ENCODE measurements at regions not wholly inside any gene's neighbourhood (a gene's known extent, or its start where the extent isn't known, plus 50 kb on each side); places are given as distances from the start of the nearest gene placed in this dataset.

DNA sequence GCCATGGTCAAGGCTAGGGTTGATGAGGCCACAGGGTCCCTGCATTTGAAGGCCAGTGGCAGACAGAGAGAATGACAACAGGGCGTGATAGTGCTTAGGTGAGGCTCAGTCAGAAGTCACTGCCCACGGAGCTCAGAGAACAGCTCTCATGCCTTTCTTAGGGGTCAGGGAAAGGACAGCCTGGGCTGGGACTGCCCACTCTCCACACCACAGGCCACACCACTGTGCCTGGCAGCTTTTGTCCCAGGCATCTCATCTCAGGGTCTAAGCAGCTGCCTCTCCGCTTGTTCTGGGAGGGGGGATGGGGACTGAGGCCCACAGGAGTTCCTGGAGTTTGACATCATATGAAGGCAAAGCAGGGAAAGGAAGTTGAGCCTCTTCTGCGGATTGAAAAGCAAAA lies 150.2 kb upstream of the B3GAT1 start:
- no peak for DNase-seq

DNA sequence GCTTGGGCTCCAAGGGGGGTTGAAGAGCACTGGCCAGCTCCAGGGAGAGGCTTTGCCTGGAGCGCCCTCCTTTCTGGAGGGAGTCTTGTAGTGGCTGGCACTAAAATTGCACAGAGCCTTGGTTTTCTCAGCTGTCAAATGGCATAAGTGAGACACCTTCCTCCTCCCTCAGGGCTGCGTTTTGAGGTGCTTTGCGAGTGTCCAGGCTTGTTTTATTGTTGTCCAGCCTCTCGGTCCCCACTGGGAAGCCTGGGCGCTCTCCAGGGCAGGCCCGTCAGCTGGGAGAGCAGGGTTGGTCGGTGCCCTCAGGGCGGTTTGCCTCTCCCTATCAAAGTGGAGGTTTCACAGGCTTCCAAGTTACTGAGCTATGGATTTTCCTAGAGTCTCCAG lies 149.3 kb upstream of the B3GAT1 start:
- no peak for DNase-seq

DNA sequence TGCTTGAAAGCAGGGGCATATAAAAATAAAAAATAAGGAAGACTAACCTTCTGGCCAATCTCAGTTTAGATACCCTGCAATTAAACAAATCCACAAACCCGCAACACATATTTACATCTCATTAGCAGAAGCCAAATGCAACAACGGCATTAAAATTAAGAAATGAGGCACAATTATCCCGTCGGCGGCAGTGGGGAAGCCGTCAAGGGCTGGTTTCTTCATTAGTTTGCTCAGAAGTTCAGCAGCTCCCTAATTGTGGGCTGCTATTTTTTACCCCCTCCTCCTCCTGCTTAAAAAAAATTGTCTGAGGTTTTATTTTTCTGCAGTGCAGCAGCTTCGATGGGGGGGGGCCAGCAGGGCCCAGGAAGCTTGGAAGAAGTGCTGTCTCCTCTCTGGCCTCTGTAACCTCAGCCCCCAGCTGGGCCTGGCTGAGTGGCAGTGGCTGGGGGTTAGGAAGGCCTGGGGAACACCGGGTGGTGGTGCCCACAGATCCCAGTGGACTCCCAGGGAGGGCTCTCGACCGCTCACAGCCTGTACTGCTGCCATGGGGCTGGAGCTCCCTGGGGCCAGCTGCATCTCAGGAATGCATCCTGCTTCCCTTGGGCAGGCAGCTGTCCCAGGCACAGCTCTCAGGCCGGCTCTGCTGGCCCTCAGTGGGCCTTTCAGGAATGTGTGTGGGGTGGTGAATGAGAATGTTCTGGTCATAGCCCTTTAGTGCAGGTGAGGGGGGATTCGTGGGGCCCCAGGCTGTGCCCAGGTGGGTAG lies 148.7 kb upstream of the B3GAT1 start:
- no peak for DNase-seq

DNA sequence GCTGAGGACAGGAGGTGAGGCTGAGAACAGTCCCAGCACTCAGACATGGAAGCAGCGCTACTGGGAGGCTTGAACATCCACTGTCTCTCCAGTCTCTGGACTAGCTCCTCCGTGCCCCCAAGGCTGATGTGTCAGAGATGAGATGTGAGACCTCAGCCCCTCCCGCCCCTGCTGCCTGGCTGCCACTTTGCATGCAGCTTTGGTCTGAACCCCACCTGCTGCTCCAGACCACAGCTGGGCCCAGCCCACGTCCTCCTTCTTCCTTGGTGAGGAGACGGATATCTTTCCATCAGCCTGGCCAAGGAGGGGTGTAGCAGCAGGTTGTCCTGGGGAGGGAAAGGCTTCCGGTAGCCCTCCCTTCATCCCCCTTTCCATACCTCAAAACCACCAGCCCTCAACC lies 148.0 kb upstream of the B3GAT1 start:
- DNase-seq, result no peak

DNA sequence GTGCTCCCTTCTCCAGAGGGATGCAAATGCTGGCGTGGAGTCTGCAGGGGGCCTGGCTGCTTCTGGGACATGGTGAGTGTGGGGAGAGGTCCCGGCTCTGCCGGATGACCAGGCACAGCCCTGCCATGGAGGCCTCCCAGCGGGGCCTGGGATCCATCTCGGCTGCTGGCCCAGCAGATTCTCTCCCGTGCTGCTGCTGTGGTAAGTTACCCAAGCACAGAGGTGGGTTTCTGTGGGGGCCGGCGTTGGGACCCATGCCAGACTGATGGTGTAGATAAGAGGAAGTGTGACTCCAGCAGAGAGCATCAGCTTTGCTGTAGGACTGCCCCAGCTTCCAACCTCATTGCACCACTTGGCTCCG lies 147.5 kb upstream of the B3GAT1 start:
- no peak for DNase-seq

DNA sequence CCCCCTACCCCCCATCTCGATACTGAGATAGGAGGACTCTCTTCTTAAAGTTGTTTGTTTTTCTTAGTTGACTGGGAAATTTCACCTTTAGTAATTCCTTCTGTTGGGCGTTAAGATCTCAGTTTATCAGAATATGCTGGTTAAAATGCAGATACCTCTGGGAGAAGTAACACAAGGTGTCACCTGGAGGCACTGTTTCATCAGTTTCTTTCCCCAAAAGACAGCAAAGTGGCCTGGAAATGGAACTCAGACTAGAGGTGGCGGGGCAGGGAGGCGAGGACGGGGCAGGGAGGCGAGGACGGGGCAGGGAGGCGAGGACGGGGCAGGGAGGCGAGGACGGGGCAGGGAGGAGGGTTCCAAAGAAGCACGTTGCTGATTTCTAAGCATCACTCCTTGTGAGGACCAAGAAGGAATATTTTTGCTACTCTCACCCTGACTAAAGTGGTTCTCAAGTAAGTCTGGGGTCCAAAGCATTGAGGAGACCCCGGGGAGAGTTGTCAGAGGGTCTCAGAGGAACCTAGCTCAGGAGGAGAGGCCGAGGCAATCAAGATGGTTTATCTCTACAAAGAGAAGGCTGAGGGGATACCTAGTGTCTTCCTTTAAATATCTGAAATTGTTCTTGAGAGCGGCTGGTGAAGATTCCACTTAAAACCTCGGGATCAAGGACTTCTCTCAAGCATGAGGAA lies 147.0 kb upstream of the B3GAT1 start:
- no peak for DNase-seq

DNA sequence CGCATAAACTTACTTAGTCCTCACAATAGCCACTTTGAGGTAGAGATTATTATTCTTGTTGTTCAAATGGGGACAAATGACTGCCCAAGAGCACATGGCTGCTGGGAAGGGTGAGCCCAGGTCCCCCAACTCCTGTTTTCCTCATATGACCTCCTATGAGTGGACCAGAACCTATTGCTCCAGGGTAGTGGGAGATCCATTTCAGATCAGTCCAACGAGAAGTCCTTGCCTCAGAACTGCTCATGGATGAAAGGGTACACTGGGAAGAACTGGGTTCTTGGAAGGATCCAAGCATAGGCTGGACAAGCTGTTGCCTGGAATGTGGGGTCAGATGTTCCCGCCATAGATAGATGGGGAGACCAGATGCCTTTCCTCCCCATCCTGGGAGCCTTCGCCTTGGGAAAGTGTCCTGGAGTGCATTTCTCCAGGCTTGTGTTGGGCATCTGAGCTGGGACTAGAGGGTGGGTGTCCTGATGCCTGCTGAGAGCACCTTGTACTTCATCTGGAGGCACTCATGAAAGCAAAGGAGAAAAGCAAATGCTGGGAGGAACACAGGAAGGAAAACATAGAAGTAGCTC lies 146.3 kb upstream of the B3GAT1 start:
- DNase-seq, result no peak

DNA sequence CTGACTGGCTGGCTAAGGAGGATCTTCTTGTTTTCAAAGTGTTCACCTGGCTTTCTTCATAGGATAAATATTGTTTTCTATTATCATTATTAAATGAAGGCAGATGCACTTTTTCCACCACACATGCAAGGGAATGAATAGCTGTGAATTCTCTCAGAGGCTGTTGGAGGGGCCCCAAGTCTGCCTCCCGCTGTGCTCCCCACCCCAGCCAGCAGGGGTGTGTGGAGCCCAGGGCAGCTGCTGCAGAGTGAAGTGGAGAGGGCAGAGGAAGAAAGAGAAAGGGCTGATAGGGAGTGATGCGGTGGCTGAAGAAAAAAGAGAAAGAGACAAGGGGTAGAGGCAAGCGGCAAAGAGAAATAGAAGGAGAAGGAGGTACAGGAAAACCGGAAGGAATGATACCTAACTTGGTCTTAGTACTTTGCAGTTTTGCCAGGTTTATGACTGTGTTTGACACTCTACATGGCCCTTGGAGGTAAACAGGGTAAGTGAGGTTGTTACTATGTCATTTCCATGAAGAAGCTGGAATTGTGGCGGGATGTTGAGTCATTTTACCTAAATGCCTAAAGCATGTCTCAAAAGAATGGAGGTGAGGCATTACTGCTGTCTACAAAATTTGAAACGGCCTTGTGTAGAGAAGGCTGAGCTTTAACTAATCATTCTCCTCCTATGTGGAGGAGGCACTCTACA lies 145.7 kb upstream of the B3GAT1 start:
- DNase-seq, result no peak

DNA sequence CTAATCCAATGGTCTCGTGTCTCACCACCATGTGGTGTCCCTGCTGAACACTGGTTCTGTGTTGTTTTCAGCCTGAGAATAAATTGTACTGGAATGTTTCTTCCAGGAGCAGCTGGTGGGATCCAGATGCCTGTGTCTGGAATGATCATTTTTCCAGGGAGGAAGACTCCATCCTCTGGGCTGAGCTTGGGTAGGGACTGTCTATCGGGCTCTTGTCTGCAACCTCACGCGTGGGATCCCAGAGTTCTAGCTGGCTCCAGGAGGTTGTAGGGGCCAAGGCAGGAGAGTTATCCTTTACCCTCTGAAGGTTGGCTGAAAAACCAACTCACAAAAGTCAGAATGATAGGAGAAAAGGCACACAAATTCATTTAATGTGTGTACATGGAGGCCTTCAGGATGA lies 144.1 kb upstream of the B3GAT1 start:
- no peak for DNase-seq

DNA sequence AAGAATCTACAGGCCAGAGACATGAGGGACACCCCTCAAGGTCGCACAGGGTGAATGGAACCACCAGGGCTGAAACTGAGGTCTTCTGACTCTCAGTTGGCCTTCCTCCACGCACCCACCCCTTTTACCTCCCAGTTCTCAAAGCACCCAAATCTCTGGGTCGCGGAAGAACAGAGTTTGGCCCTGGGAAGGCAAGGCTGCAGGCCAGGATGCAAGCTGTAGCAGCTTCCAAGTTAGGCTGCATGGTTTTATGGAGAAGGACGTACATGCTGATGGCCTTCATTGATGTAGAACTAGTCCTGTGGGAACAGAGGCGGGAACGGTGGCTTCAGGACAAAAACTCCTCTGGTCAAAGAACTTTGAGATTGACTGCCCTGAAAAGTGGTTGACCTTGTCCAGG lies 143.5 kb upstream of the B3GAT1 start:
- no peak for DNase-seq

DNA sequence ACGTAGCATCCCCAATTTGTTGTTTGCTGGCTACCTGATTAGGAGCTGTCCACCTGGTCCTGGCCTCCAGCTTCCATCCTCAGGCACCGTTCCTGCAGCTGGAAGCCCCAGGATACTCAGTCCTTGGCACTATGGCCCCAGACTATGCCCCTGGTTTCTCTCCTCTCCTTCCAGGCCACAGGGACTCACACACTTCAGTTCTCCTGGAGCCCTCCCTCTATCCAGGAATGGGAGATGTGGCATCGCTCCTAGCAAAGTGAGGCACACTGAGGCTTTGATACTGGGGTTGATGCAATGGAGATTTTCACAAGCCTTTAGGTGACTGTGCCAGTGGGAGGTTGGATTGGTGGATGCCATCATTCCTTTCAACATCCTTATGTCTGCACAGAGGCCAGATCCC lies 142.8 kb upstream of the B3GAT1 start:
- DNase-seq, result no peak

DNA sequence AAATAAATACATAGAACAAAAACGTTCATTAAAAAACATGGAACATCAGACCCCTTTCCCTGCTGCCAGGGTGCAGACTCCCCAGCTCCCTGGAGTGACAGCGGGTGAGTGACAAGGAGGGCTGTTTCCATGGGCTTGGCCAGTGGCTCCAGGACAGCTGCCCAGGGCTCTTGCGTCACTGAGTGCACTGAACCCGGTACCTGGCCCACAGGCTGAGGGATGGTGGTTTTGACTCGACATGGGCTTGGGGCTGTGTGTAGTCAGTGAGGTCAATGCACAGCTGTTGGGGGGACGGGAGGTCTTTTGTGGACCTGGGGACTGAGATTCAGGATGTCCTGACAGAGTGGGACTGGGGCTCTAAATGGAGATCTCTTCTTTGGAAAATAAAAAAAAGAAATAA lies 142.1 kb upstream of the B3GAT1 start:
- DNase-seq, result no peak

DNA sequence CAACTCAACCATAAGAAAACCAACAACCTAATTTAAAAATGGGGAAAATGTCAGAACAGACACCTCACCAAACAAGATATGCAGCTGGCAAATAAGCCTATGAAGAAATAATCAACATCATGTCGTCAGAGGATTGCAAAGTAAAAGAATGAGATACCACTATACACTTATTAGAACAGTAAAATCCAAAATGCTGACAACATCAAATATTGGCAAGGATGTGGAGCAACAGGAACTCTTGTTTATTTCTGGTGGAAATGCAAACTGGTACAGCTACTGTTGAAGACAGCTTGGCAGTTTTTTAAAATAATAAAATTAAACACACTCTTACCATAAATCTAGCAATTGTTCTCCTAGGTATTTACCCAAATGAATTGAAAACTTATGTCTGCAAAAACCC lies 140.7 kb upstream of the B3GAT1 start:
- no peak for DNase-seq

DNA sequence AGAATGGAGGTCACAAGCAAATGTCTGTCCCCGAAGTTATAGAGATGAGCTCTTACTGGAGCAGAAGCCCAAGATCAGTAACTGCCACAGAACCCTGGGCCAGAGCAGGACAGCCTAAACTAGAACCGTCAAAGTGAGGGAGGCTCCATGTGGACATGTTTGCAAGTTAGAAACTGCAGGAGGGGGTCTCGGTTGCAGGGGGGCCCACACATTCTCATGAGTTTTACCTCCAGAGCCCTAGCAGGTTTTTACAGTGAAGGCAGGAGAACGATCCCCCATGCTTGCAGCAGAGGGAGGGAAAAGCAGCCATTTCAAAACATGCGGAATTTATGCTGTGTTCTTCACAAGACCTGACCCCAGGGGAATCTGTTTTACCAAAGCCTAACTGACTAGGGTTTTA lies 133.5 kb upstream of the B3GAT1 start:
- no peak for DNase-seq

DNA sequence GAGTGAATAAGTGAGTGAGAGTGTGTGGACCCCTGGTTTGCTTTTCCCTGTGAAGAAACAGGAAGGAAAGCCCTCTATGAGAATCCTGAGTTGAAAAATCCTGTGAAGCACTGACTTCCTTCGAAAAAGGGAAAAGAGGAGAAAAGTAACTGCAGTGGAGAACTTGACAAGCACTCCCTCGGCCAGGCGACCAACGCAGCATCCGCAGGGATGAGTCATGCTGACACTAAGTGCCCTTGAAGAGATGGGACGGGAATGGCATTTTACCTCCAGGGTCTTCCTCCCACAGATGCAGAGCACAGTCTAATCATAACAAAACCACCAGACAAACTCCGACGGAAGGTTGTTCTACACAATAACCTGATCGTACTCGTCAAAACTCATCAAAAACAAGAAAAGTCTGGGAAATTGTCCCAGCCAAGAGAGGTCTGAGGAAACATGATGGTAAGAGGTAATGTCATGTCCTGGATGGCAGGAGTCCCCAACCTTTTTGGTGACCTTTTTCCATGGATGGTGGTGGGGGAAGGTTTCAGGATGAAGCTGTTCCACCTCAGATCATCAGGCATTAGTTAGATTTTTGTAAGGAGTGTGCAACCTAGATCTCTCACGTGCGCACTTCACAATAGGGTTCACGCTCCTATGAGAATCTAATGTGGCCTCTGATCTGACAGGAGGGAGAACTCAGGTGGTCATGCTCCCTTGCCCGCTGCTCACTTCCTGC lies 132.2 kb upstream of the B3GAT1 start:
- no peak for DNase-seq

DNA sequence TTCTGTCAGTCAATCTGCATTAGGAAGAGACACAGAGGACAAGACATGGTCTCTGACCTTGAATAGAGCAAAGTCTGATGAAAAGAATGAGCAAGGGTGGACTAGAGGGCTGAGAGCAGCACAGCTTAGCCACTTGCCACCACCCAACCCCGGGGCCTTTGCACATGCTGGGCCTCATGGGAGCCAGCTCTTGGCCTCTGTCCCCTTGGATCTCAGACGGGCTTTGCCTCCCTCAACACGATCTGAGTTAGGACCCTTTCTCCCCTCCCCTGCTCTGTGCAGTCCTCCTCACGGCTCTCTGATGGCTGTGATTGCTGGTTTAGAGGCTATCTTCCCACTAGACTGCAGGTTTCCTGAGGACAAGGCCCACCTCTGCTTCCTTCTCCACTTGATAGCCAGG lies 131.6 kb upstream of the B3GAT1 start:
- no peak for DNase-seq

DNA sequence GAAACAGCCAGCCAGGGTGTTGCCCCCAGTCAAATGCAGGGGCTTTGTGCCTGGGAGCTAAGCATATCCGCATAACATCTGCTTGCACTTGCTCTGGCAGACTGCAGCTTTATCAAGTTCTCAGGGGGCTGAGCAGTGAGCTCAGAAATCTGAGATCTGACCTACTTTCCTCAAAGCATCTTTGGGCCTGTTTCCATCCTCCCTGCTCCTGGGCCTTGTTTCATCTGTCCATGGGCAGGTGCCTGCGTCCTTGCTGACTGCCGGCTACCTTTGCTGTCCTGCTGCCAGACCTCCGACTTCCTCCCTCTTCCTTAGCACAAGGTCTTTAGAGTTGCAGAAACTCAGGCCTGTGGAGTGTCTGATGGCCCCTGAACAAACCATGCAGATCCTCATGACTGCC lies 131.2 kb upstream of the B3GAT1 start:
- DNase-seq, result no peak

DNA sequence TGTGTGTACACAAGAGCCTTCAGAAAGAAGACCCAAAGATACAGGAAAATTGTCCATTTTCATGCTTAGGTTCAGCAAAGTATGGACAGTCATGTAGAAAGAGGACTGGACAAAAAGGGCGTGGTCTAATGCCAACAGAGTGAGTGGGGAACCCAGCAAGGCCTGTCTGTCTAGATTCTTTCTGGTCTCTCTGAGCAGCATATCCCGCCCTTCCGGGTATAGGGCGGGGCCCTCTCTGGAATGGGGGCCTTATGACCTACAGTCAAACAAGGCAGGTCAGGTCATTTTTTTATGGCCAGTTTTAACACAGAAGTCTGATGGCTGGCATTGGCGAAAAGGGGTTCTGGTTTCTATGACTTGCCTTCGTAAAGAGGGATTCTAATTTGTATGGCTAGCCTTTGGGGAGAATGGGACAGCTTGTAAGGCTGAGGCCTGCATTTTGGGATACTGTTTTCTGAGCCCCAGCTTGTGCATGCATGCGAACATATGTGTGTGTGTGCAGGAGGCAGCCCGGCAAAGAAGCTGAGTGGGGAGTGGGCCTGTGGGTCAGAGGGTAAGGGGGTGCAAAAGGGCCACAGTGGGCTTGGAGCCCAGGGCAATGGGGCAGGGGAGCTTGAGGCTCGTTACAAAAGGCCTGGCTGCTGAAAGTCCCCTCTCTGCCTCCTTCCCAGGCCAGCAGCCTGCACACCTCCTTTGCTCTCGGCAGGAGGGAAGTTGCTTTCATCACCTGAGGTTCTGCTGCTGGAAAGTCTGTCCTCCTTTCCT lies 130.5 kb upstream of the B3GAT1 start:
- no peak for DNase-seq

DNA sequence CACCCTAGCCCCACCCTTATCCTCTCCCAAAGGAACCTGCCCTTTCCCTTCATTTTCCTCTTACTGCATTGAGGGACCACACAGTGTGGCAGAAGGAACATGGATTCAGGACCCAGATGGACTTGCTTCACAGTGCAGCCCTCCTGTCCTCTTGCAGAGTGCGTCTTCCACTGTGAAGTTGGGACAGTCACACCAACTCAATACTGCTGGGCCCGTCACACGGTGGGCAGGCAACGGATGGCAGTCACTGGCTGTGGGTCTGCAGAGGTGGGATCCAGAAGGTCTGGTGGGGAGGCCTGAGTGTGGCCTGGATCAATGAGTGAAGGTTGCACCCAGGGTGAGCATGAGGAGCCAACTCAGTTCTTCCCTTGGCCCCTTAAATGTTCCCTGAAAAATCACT lies 129.9 kb upstream of the B3GAT1 start:
- no peak for DNase-seq

DNA sequence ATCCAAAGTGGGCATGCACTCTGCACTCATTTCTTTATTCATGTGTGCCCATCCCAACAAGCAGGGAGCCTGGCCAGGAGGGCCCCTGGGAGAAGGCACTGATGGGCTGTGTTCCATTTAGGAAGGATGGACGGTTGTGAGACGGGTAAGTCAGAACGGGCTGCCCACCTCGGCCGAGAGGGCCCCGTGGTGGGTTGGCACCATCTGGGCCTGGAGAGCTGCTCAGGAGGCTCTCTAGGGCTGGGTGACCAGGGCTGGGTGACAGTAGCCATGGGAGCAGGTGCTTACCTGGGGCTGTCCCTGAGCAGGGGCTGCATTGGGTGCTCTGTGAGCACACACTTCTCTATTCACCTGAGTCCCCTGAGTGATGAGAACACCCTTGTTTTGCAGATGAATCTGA lies 129.3 kb upstream of the B3GAT1 start:
- no peak for DNase-seq

DNA sequence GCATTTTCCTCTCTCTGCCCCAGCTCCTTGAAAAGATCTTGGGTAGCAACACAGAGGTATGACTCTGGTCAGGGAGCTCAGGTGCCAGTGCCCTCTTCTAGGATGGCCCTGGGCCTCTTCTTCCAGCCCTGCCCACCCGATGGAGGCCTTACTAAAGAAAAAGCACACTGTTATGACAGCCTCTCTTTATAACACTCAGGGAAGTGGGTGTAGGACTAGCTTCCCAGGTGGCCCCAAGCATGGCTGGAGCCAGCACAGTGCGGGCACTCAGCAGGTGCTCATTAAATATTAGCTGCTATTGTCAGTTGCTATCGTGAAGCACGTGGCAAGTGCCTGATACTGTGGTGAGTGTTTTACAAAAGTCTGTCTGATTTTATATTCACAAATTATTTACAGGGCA lies 127.2 kb upstream of the B3GAT1 start:
- DNase-seq, result no peak

DNA sequence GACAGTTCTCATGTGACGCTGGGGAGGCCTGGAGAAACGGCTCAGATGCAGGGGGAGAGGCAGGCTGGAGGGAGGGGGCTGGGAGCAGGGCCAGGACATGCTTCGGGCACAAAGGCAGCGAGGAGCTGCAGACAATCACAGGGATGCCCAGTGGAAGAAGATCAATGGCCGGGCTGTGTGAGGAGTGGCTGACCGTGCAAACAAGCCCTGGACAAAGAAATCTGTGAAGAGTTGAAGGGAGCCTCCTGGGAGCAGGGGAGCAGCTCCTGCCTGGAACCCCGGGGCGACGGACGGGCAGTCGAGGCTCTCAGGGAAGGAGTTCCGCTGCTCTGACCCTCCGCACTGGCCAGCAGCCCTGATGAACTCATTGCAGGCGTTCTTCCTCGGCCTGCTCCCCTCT lies 126.7 kb upstream of the B3GAT1 start:
- DNase-seq, result no peak

DNA sequence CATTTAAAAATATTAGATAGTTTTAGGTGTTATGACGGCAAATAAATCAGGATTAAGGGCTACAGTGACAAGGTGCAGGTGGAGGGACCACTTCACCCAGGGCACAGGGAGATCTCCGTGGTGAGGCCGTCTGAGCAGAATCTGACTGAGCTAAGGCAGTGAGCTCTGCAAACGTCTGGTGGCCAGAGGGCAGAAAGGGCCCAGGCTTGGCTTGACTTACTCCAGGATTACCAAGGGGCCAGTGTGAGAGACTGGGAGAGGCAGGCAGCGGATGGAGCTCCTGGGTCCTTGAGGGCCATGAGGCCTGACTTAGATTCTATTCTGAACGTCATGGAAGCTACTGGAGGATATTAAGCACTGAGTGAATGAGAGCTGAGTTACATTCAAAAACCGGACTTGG lies 125.9 kb upstream of the B3GAT1 start:
- DNase-seq, result no peak

All from inflammatory macrophage treated with lipopolysaccharide for 4 hours (primary cell).